HepG2 (cell line): ENCODE measurements at regions not wholly inside any gene's neighbourhood (a gene's known extent, or its start where the extent isn't known, plus 50 kb on each side); places are given as distances from the start of the nearest gene placed in this dataset.

ENCODE experiments used
- AHDC1 ChIP-seq: sonication (generic); formaldehyde crosslinking; IDR thresholded peaks from 2 replicates; pipeline ENCODE4 v1.5.1; 2020; ENCODE audit warnings: mild to moderate bottlenecking, missing genetic modification reagents, borderline replicate concordance
- AHR ChIP-seq: IDR thresholded peaks from 2 replicates; pipeline ENCODE4 v1.6.1; 2018; ENCODE audit warnings: missing genetic modification reagents, missing compliant biosample characterization
- JUN ChIP-seq: sonication (generic); formaldehyde crosslinking; IDR thresholded peaks from 2 replicates; pipeline ENCODE4 v1.4.0; 2020; ENCODE audit warnings: mild to moderate bottlenecking, missing genetic modification reagents
- KLF11 ChIP-seq: IDR thresholded peaks from 2 replicates; pipeline ENCODE4 v1.6.1; 2016; ENCODE audit warnings: missing compliant biosample characterization
- SMC3 ChIP-seq: IDR thresholded peaks from 2 replicates; pipeline ENCODE4 v1.6.1; 2011; ENCODE audit warnings: low read length, improper control_type of control experiment
- STAT5B ChIP-seq: sonication (generic); formaldehyde crosslinking; IDR thresholded peaks from 2 replicates; pipeline ENCODE4 v1.4.0; 2020; ENCODE audit warnings: missing genetic modification reagents
- TARDBP ChIP-seq: sonication (generic); formaldehyde crosslinking; IDR thresholded peaks from 2 replicates; pipeline ENCODE4 v1.8.0; 2022; ENCODE audit warnings: mild to moderate bottlenecking, missing genetic modification reagents
- TSC22D2 ChIP-seq: sonication (generic); formaldehyde crosslinking; IDR thresholded peaks from 2 replicates; pipeline ENCODE4 v1.5.1; 2020; ENCODE audit warnings: missing genetic modification reagents, mild to moderate bottlenecking, borderline replicate concordance
- ZBTB38 ChIP-seq: sonication (generic); formaldehyde crosslinking; IDR thresholded peaks from 2 replicates; pipeline ENCODE4 v1.5.1; 2020; ENCODE audit warnings: mild to moderate bottlenecking, missing genetic modification reagents
- ZFP36 ChIP-seq: fragments of 150-350 bp; IDR thresholded peaks from 2 replicates; pipeline ENCODE4 v1.6.1; 2018; ENCODE audit warnings: borderline replicate concordance, low read length, low read depth; ENCODE audit not compliant: partially characterized antibody
- ZFP41 ChIP-seq: sonication (generic); formaldehyde crosslinking; IDR thresholded peaks from 2 replicates; pipeline ENCODE4 v1.4.0; 2020; ENCODE audit warnings: mild to moderate bottlenecking, missing genetic modification reagents, borderline replicate concordance
- ZNF136 ChIP-seq: sonication (generic); formaldehyde crosslinking; IDR thresholded peaks from 2 replicates; pipeline ENCODE4 v1.8.1; 2022; ENCODE audit warnings: low read depth, mild to moderate bottlenecking, moderate library complexity, missing genetic modification reagents
- ZNF333 ChIP-seq: sonication (generic); formaldehyde crosslinking; IDR thresholded peaks from 2 replicates; pipeline ENCODE4 v1.4.0; 2020; ENCODE audit warnings: mild to moderate bottlenecking, missing genetic modification reagents, borderline replicate concordance
- TF ChIP-seq, protein P1 (sequence below): sonication (generic); formaldehyde crosslinking; IDR thresholded peaks from 2 replicates; pipeline ENCODE4 v1.4.0; 2020; ENCODE audit warnings: mild to moderate bottlenecking, low read depth, missing genetic modification reagents
- TF ChIP-seq, protein P2 (sequence below): sonication (generic); formaldehyde crosslinking; IDR thresholded peaks from 2 replicates; pipeline ENCODE4 v1.5.0; 2020; ENCODE audit warnings: mild to moderate bottlenecking, missing genetic modification reagents, moderate library complexity
- TF ChIP-seq, protein P3 (sequence below): IDR thresholded peaks from 2 replicates; pipeline ENCODE4 v1.6.1; 2016; ENCODE audit warnings: mild to moderate bottlenecking, missing biosample characterization, missing genetic modification reagents

DNA sequence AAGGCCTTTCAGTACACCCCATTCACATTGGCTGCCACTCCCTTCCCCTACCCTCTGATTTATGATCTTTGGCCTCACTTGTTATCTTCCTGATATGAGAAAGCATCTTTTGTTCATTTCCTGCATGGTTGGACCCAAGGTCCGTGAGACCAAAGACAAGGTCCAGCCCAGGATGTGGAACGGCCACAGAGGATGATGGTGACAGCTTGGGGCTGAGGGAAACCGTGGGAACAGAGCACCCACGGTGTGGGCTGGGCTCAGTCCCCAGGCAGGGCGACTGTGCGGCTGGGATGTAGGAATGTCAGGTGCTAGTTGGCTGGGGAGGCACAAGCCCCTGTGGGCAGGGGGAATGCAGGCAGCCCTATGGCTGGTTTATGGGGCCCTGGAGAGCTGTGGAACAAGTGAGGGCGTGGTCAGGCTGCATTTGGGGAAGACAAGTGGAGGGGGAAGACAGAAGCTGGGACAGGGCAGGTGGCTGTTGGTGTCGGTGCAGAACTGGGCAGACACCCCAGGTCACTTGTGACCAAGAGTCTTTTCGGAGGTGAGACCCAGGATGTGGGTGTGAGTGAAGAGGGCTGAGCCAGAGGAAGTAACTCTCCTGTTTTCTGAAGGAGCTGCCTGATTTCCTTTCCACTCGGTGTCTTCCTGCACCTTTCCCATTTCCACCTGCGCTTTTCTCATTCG lies 51.7 kb upstream of the IGFBP3 start (continued):
- TF ChIP-seq, protein P1, sequence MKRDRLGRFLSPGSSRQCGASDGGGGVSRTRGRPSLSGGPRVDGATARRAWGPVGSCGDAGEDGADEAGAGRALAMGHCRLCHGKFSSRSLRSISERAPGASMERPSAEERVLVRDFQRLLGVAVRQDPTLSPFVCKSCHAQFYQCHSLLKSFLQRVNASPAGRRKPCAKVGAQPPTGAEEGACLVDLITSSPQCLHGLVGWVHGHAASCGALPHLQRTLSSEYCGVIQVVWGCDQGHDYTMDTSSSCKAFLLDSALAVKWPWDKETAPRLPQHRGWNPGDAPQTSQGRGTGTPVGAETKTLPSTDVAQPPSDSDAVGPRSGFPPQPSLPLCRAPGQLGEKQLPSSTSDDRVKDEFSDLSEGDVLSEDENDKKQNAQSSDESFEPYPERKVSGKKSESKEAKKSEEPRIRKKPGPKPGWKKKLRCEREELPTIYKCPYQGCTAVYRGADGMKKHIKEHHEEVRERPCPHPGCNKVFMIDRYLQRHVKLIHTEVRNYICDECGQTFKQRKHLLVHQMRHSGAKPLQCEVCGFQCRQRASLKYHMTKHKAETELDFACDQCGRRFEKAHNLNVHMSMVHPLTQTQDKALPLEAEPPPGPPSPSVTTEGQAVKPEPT (CRISPR knock-in tag) = no peak
- TF ChIP-seq TARDBP (CRISPR knock-in tag) (peak; percentile 74; the same call in 1 of the 2 replicates), ZNF333 (CRISPR knock-in tag) (no peak), ZFP41 (no peak), SMC3 (no peak), AHDC1 (CRISPR knock-in tag) (peak; percentile 42; the same call in 1 of the 2 replicates), ZBTB38 (CRISPR knock-in tag) (peak; percentile 74; the same call in 1 of the 2 replicates), ZNF136 (CRISPR knock-in tag) (no peak), AHR (CRISPR knock-in tag) (no peak), STAT5B (CRISPR knock-in tag) (no peak), ZFP36 (no peak), JUN (CRISPR knock-in tag) (no peak), TSC22D2 (CRISPR knock-in tag) (no peak), KLF11 (no peak)
- TF ChIP-seq, protein P2, sequence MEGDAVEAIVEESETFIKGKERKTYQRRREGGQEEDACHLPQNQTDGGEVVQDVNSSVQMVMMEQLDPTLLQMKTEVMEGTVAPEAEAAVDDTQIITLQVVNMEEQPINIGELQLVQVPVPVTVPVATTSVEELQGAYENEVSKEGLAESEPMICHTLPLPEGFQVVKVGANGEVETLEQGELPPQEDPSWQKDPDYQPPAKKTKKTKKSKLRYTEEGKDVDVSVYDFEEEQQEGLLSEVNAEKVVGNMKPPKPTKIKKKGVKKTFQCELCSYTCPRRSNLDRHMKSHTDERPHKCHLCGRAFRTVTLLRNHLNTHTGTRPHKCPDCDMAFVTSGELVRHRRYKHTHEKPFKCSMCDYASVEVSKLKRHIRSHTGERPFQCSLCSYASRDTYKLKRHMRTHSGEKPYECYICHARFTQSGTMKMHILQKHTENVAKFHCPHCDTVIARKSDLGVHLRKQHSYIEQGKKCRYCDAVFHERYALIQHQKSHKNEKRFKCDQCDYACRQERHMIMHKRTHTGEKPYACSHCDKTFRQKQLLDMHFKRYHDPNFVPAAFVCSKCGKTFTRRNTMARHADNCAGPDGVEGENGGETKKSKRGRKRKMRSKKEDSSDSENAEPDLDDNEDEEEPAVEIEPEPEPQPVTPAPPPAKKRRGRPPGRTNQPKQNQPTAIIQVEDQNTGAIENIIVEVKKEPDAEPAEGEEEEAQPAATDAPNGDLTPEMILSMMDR (CRISPR knock-in tag) = 0 out of 2 replicates have a peak, but pooled peaks have one; percentile 5
- TF ChIP-seq, protein P3, sequence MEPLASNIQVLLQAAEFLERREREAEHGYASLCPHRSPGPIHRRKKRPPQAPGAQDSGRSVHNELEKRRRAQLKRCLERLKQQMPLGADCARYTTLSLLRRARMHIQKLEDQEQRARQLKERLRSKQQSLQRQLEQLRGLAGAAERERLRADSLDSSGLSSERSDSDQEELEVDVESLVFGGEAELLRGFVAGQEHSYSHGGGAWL (CRISPR knock-in tag) = no peak
